OCI-LY1 (cell line): ENCODE measurements at regions not wholly inside any gene's neighbourhood (a gene's known extent, or its start where the extent isn't known, plus 50 kb on each side); places are given as distances from the start of the nearest gene placed in this dataset.

Experiments used
- H2AFZ ChIP-seq: fragments of 200-600 bp; sonication (generic), shearing (Covaris generic); 2 replicates; pipeline ENCODE4 v1.6.0; 2014; ENCODE audit warnings: antibody characterized with exemption, mild to moderate bottlenecking, low read length
- H3F3A ChIP-seq: fragments of 200-600 bp; sonication (generic), shearing (Covaris generic); 2 replicates; pipeline ENCODE4 v1.6.0; 2014; ENCODE audit warnings: mild to moderate bottlenecking, antibody characterized with exemption, low read length, moderate library complexity; ENCODE audit not compliant: insufficient read depth
- H3K27ac ChIP-seq: fragments of 200-600 bp; sonication (generic); 2 replicates; pipeline ENCODE4 v1.5.1; 2014; ENCODE audit warnings: low read length, mixed run types, mild to moderate bottlenecking, low read depth; ENCODE audit not compliant: poor library complexity, severe bottlenecking
- H3K27me3 ChIP-seq: fragments of 200-600 bp; sonication (generic); 2 replicates; pipeline ENCODE4 v1.6.0; 2014; ENCODE audit warnings: antibody characterized with exemption, mild to moderate bottlenecking, low read length, moderate library complexity; ENCODE audit not compliant: insufficient read depth
- H3K36me3 ChIP-seq: fragments of 200-600 bp; sonication (generic); 2 replicates; pipeline ENCODE4 v1.6.1; 2014; ENCODE audit warnings: mild to moderate bottlenecking, antibody characterized with exemption, low read length, moderate library complexity, mixed read lengths; ENCODE audit not compliant: insufficient read depth
- H3K4me1 ChIP-seq: fragments of 200-600 bp; sonication (generic); 2 replicates; pipeline ENCODE4 v1.5.1; 2014; ENCODE audit warnings: mild to moderate bottlenecking, low read length, moderate library complexity; ENCODE audit not compliant: insufficient read depth, severe bottlenecking
- H3K4me2 ChIP-seq: fragments of 200-600 bp; sonication (generic), shearing (Covaris generic); 2 replicates; pipeline ENCODE4 v1.6.1; 2014; ENCODE audit warnings: low read length
- H3K4me3 ChIP-seq: fragments of 200-600 bp; sonication (generic); 2 replicates; pipeline ENCODE4 v1.5.1; 2014; ENCODE audit warnings: low read length, low read depth, mild to moderate bottlenecking, mixed read lengths; ENCODE audit not compliant: poor library complexity, severe bottlenecking
- H3K79me2 ChIP-seq: fragments of 200-600 bp; shearing (Covaris generic); 2 replicates; pipeline ENCODE4 v1.6.1; 2016; ENCODE audit warnings: mixed run types, low read length, mixed read lengths; ENCODE audit not compliant: insufficient read depth
- H3K9ac ChIP-seq: fragments of 200-600 bp; sonication (generic), shearing (Covaris generic); 2 replicates; pipeline ENCODE4 v1.6.1; 2014; ENCODE audit warnings: mild to moderate bottlenecking, low read length, mixed read lengths
- H3K9me2 ChIP-seq: fragments of 200-600 bp; sonication (generic), shearing (Covaris generic); 2 replicates; pipeline ENCODE4 v1.6.1; 2014; ENCODE audit warnings: low read depth, mild to moderate bottlenecking, low read length, mixed read lengths
- H3K9me3 ChIP-seq: fragments of 200-600 bp; shearing (Covaris generic); 2 replicates; pipeline ENCODE4 v1.6.1; 2014; ENCODE audit warnings: low read length, mixed read lengths
- H4K20me1 ChIP-seq: fragments of 200-600 bp; sonication (generic), shearing (Covaris generic); 2 replicates; pipeline ENCODE4 v1.6.0; 2016; ENCODE audit warnings: mild to moderate bottlenecking, low read length; ENCODE audit not compliant: insufficient read depth
- CTCF ChIP-seq: fragments of 200-600 bp; sonication (generic), shearing (Covaris generic); IDR thresholded peaks from 2 replicates; pipeline ENCODE4 v1.5.1; 2017; ENCODE audit warnings: mild to moderate bottlenecking, antibody characterized with exemption, low read length, moderate library complexity, mixed read lengths
- EZH2 ChIP-seq: fragments of 200-600 bp; sonication (generic), shearing (Covaris generic); IDR thresholded peaks from 2 replicates; pipeline ENCODE4 v1.8.0; 2017; ENCODE audit warnings: borderline replicate concordance, mixed run types, mild to moderate bottlenecking, antibody characterized with exemption, low read length, moderate library complexity, mixed read lengths

DNA sequence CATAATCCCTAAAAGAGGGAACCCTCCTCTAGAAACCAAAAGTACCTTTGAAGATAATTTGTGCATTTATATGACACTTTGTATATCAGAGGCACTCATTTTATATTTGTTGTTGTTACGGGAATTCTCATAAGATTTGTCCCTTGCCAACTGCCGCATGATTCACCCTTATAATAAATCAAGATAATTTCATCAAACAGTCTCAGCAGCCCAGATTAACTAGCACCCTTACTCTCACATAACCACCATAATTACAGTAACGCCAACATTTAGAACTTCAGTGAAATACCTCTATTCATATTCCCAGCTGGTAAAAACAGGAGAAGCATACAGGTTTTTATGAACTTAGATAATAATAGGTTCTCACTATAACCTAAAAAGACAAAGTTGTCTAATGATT, 271.9 kb downstream of the LRRC3B start:
- H3K36me3 ChIP-seq, result no peaks in the 10 kb centered on the region
- H2AFZ ChIP-seq, result no peak overlapping the region
- no peak overlapping the region for H3K4me2 ChIP-seq
- no peak overlapping the region for H3K4me3 ChIP-seq
- H3K79me2 ChIP-seq, result no peaks in the 10 kb centered on the region
- no peak overlapping the region for H3K27ac ChIP-seq
- no peaks in the 10 kb centered on the region for H3K27me3 ChIP-seq
- no peak overlapping the region for H3K9ac ChIP-seq
- no peaks in the 10 kb centered on the region for H4K20me1 ChIP-seq
- no peaks in the 10 kb centered on the region for H3K9me2 ChIP-seq
- TF ChIP-seq EZH2 (no peak), CTCF (no peak)
- no peaks in the 10 kb centered on the region for H3F3A ChIP-seq
- no peaks in the 10 kb centered on the region for H3K9me3 ChIP-seq
- H3K4me1 ChIP-seq, result no peaks in the 10 kb centered on the region

DNA sequence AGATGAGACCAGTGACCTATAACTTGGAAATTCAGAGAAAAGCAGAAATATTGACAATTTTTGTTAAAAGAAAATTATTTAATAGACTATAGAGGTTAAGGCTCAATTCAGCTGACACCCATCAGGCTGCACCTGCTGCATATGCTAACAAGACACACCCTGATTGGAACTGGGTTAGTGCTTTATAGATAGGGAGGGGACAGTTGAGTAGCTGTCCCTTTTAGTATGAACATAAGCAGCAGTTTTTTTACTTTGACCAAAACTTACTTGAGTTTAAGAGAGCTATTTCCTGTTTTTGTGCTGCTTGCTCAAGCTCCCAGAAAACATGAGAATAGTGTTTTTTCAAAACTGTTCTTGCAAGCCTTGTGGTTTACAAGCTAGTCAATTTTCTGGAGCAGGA, 292.6 kb downstream of the LRRC3B start:
- Histone ChIP-seq H3K9ac (no peak overlapping the region), H3K27ac (no peak overlapping the region), H3K9me2 (no peaks in the 10 kb centered on the region), H3K4me3 (no peak overlapping the region), H3K79me2 (no peaks in the 10 kb centered on the region), H3F3A (no peaks in the 10 kb centered on the region), H3K4me2 (no peak overlapping the region), H3K9me3 (no peaks in the 10 kb centered on the region), H3K4me1 (no peaks in the 10 kb centered on the region), H4K20me1 (no peaks in the 10 kb centered on the region), H3K36me3 (no peaks in the 10 kb centered on the region), H2AFZ (no peak overlapping the region), H3K27me3 (no peaks in the 10 kb centered on the region)
- no peak for TF ChIP-seq CTCF
- TF ChIP-seq EZH2, result no peak

DNA sequence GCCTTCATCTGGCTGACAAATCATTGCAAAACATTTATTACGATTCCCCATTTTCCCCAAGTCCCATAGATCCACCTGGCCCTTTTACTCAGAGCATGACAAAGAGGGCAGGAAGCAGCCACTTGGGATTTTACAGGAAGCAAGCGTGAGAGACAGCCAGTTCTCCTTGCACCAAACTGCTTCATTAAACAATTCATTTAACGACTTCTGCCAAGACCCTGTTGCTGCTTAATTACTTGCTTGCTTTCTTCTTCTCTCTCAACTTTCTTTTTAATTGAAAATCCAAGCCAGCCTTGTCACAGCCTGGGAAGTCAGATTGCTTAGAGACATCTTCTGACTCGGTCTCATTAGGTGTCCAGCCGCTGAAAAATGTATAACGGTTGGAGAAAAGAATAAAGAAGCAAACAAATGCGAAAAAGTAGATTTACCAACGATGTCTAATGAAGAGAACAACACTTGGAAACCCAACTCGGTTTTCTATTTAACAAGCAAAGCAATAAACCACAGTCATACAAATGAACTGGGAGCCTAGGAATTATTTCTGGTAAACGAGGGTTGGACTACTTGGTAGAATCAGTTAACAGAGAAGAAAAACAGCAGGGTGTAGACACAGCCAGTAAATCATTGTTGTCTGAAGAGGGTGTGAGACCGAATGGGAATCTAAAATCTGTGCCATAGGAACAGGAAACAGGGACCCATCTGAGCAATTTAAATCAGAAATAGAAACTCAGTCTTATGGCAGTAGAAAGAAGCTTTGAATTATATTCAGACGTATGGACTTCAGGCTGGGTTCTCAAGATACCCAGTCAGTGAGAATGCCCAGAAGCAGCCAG, 298.3 kb downstream of the LRRC3B start:
- TF ChIP-seq EZH2, result no peak
- TF ChIP-seq CTCF, result no peak
- Histone ChIP-seq H3K27me3 (no peaks in the 10 kb centered on the region), H3K9me3 (no peaks in the 10 kb centered on the region), H2AFZ (no peak overlapping the region), H3K9me2 (no peaks in the 10 kb centered on the region), H3K4me1 (no peaks in the 10 kb centered on the region), H3K36me3 (no peaks in the 10 kb centered on the region), H3F3A (no peaks in the 10 kb centered on the region), H4K20me1 (no peaks in the 10 kb centered on the region), H3K4me2 (no peak overlapping the region), H3K4me3 (no peak overlapping the region), H3K79me2 (no peaks in the 10 kb centered on the region), H3K27ac (no peak overlapping the region), H3K9ac (no peak overlapping the region)
